Osteoblast (primary cell): ENCODE measurements at regions not wholly inside any gene's neighbourhood (a gene's known extent, or its start where the extent isn't known, plus 50 kb on each side); places are given as distances from the start of the nearest gene placed in this dataset.

Experiments used
- DNase-seq: peaks from one replicate; pipeline ENCODE4 v3.0.0; 2011; ENCODE audit warnings: low spot score, mixed read lengths; ENCODE audit not compliant: insufficient read length; ENCODE audit errors: missing footprints
- H2AFZ ChIP-seq: 2 replicates; pipeline ENCODE4 v1.6.0; 2011; ENCODE audit warnings: mild to moderate bottlenecking, low read length
- H3K27ac ChIP-seq: 2 replicates; pipeline ENCODE4 v1.5.1; 2011; ENCODE audit warnings: mild to moderate bottlenecking, low read depth, low read length, moderate library complexity
- H3K27me3 ChIP-seq: 2 replicates; pipeline ENCODE4 v1.6.0; 2012; ENCODE audit warnings: mild to moderate bottlenecking, control low read depth, inconsistent platforms, low read length, moderate library complexity; ENCODE audit not compliant: insufficient read depth
- H3K36me3 ChIP-seq: 2 replicates; pipeline ENCODE4 v1.5.1; 2011; ENCODE audit warnings: mild to moderate bottlenecking, low read length, control low read depth, moderate library complexity; ENCODE audit not compliant: insufficient read depth
- H3K4me1 ChIP-seq: 2 replicates; pipeline ENCODE4 v1.5.1; 2011; ENCODE audit warnings: mild to moderate bottlenecking, low read length, control low read depth, moderate library complexity; ENCODE audit not compliant: insufficient read depth
- H3K4me2 ChIP-seq: 2 replicates; pipeline ENCODE4 v1.6.0; 2011; ENCODE audit warnings: mild to moderate bottlenecking, low read length; ENCODE audit not compliant: insufficient read depth
- H3K4me3 ChIP-seq: fragments of 200-600 bp; sonication (generic); 3 replicates; pipeline ENCODE4 v1.5.1; 2012; ENCODE audit warnings: mild to moderate bottlenecking, low read length, inconsistent platforms; ENCODE audit not compliant: insufficient read depth
- H3K79me2 ChIP-seq: 2 replicates; pipeline ENCODE4 v1.6.0; 2012; ENCODE audit warnings: mild to moderate bottlenecking, low read length, control low read depth, inconsistent platforms; ENCODE audit not compliant: insufficient read depth
- H3K9me3 ChIP-seq: 2 replicates; pipeline ENCODE4 v1.5.1; 2011; ENCODE audit warnings: low read depth, low read length, control low read depth
- H4K20me1 ChIP-seq: 2 replicates; pipeline ENCODE4 v1.6.0; 2012; ENCODE audit warnings: mild to moderate bottlenecking, low read length, control low read depth; ENCODE audit not compliant: insufficient read depth
- TF ChIP-seq, protein P1 (sequence below): IDR thresholded peaks from 2 replicates; pipeline ENCODE4 v1.5.1; 2011; ENCODE audit warnings: mild to moderate bottlenecking, low read depth, low read length, moderate library complexity; ENCODE audit errors: extremely low read depth

- Histone ChIP-seq H3K27ac (peak overlapping the region; percentile 99), H3K79me2 (peaks cover 15% of the 10 kb centered on the region), H3K4me3 (peak overlapping the region; percentile 71), H4K20me1 (no peaks in the 10 kb centered on the region), H3K36me3 (peaks cover 22% of the 10 kb centered on the region), H3K27me3 (no peaks in the 10 kb centered on the region), H3K4me1 (peaks cover 56% of the 10 kb centered on the region), H2AFZ (no peak overlapping the region), H3K4me2 (peak overlapping the region; percentile 92), H3K9me3 (no peaks in the 10 kb centered on the region)
- TF ChIP-seq, protein P1, sequence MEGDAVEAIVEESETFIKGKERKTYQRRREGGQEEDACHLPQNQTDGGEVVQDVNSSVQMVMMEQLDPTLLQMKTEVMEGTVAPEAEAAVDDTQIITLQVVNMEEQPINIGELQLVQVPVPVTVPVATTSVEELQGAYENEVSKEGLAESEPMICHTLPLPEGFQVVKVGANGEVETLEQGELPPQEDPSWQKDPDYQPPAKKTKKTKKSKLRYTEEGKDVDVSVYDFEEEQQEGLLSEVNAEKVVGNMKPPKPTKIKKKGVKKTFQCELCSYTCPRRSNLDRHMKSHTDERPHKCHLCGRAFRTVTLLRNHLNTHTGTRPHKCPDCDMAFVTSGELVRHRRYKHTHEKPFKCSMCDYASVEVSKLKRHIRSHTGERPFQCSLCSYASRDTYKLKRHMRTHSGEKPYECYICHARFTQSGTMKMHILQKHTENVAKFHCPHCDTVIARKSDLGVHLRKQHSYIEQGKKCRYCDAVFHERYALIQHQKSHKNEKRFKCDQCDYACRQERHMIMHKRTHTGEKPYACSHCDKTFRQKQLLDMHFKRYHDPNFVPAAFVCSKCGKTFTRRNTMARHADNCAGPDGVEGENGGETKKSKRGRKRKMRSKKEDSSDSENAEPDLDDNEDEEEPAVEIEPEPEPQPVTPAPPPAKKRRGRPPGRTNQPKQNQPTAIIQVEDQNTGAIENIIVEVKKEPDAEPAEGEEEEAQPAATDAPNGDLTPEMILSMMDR = no peak
- DNase-seq = peak; percentile 44
Observed at GRCh38 chr12:65603438-65604351, 220.6 kb upstream of the HMGA2 start.

DNA sequence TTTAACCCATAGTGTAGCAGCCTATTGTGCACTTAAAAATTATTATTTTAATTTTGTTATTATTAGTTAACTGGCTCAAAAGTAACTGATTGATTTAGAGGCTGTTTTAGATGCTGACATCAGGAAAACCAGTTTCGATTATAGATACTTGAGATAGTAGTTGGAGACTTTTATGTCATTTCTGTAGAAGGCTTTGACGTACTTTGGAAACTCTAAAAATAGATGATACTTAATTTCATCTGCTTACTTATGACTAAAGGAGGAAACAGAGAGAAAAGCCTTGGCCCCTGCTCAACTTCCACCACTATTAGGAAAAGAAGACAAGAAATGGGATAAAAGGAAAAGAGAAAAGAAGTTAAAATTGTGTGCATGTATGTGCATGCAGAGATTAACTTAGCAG lies 219.3 kb upstream of the HMGA2 start:
- Histone ChIP-seq H2AFZ (no peak overlapping the region), H3K9me3 (no peaks in the 10 kb centered on the region), H4K20me1 (no peaks in the 10 kb centered on the region), H3K27ac (peak overlapping the region; percentile 99), H3K4me1 (peaks cover 67% of the 10 kb centered on the region), H3K4me2 (peak overlapping the region; percentile 92), H3K27me3 (no peaks in the 10 kb centered on the region), H3K79me2 (peaks cover 15% of the 10 kb centered on the region), H3K4me3 (no peak overlapping the region), H3K36me3 (peaks cover 22% of the 10 kb centered on the region)
- DNase-seq = no peak
- TF ChIP-seq, protein P1 = no peak

DNA sequence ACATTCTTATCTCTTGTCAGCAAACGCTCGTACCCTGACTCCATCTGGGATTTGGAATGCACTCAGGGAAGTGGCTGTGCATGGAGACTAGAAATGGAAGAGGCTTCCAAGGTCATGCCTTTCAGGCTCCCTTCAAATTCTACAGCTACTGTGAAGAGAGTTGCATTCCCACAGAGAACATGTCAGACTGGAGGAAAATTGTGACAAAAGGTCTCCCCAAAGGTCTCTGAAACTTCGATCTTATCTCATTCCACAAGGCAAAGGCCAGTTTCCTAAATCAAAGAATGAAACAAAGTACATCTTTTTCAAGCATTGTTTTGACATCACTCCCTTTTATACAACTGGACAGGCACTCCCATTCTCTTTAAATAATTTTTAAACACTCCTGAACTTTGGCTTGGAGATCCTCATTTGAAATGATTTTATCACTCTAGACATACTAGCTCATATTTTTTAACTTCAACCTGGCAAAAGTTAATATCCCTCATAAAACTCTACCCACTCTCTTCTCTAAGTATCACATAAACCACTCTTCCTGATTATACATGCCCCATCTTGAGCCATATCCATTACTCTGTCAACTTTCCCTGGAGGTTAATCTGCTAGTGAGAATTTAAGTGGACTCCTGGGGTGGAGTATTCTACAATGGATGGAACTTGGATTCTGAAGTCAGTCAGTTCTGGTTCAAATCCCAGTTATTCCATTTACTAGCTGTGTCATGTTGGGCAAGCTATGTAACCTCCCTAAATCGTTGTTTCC lies 218.1 kb upstream of the HMGA2 start:
- no peak overlapping the region for H3K4me3 ChIP-seq
- H3K36me3 ChIP-seq = peaks cover 22% of the 10 kb centered on the region
- H3K27me3 ChIP-seq = no peaks in the 10 kb centered on the region
- H3K4me2 ChIP-seq = no peak overlapping the region
- peaks cover 21% of the 10 kb centered on the region for H3K79me2 ChIP-seq
- no peaks in the 10 kb centered on the region for H4K20me1 ChIP-seq
- no peak for DNase-seq
- H3K4me1 ChIP-seq = peaks cover 76% of the 10 kb centered on the region
- H3K9me3 ChIP-seq = no peaks in the 10 kb centered on the region
- no peak overlapping the region for H2AFZ ChIP-seq
- peak overlapping the region; percentile 99 for H3K27ac ChIP-seq
- TF ChIP-seq, protein P1 = no peak

DNA sequence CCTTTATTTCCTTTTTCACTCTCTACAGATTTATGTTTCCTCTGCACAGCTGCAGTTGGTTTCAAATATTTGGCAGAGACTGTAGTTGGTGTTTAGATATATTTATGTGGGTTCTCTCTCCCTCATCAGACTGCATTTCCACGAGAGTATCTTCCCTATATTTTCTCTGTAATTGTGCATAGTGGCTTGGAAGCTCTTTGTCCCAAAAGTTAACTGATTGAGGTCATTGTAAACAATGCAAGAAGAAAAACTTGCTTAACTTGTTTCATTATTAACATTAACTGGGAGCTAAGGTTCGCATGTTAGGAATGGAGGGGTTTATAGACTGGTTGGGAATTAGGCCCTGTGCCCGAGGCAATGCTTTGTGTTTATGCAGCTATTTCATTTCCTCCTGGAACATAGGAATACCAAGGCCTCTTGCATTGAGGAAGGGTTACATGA lies 216.9 kb upstream of the HMGA2 start:
- Histone ChIP-seq H3K27ac (peak overlapping the region; percentile 99), H3K79me2 (peaks cover 25% of the 10 kb centered on the region), H3K4me3 (no peak overlapping the region), H3K9me3 (no peaks in the 10 kb centered on the region), H3K27me3 (no peaks in the 10 kb centered on the region), H4K20me1 (no peaks in the 10 kb centered on the region), H2AFZ (no peak overlapping the region), H3K4me2 (no peak overlapping the region), H3K4me1 (peaks cover 79% of the 10 kb centered on the region), H3K36me3 (peaks cover 22% of the 10 kb centered on the region)
- TF ChIP-seq, protein P1 = no peak
- DNase-seq = no peak
